ENCODE measurements at regions not wholly inside any gene's neighbourhood (a gene's known extent, or its start where the extent isn't known, plus 50 kb on each side); places are given as distances from the start of the nearest gene placed in this dataset.

GRCh38 chr11:86726118-86726753, 53.8 kb upstream of the ME3 start:
- TF ChIP-seq CTCF (IDR thresholded peaks at IDR 0.05; ENCODE audit: insufficient read depth, low read length): no peak
- DNase-seq (ENCODE audit: low read depth): no peak
- no peak overlapping the region for H3K4me3 ChIP-seq (ENCODE audit: low read depth, low read length)

GRCh38 chr11:86724137-86724536, 51.7 kb upstream of the ME3 start:
- TF ChIP-seq CTCF (IDR thresholded peaks at IDR 0.05; ENCODE audit: insufficient read depth, low read length): no peak
- no peak overlapping the region for H3K4me3 ChIP-seq (ENCODE audit: low read depth, low read length)
- no peak for DNase-seq (ENCODE audit: low read depth)

GRCh38 chr11:86723281-86723680, 50.9 kb upstream of the ME3 start:
- no peak for DNase-seq (ENCODE audit: low read depth)
- no peak for TF ChIP-seq CTCF (IDR thresholded peaks at IDR 0.05; ENCODE audit: insufficient read depth, low read length)
- no peak overlapping the region for H3K4me3 ChIP-seq (ENCODE audit: low read depth, low read length)

- TF ChIP-seq CTCF (IDR thresholded peaks at IDR 0.05; ENCODE audit: insufficient read depth, low read length): no peak
Observed at GRCh38 chr11:86722748-86723147, 50.3 kb upstream of the ME3 start.

More at GRCh38 chr11:86722748-86723147, 50.3 kb upstream of the ME3 start:
- H3K4me3 ChIP-seq (ENCODE audit: low read depth, low read length): no peak overlapping the region
- no peak for DNase-seq (ENCODE audit: low read depth)

Measured in fibroblast of the aortic adventitia (primary cell).